H1 (cell line): ENCODE measurements at regions not wholly inside any gene's neighbourhood (a gene's known extent, or its start where the extent isn't known, plus 50 kb on each side); places are given as distances from the start of the nearest gene placed in this dataset.

ENCODE experiments used
- CTCF ChIA-PET: fragments of 300-600 bp; sonication (Branson Sonifier 250); formaldehyde crosslinking; loops from one replicate; lab custom pipeline; 2021; ENCODE audit not compliant: partially characterized antibody; lab: Charles Lee
- POLR2A ChIA-PET: fragments of 300-600 bp; sonication (Branson Sonifier 250); formaldehyde crosslinking; loops from one replicate; lab custom pipeline; 2021; ENCODE audit warnings: inconsistent platforms; ENCODE audit not compliant: partially characterized antibody; lab: Charles Lee
- DNase-seq, 2 experiments: peaks; one replicate each; pipeline versions ENCODE4 v3.0.0 to v3.0.0-alpha.2; 2010 to 2022; ENCODE audit warnings: low spot score in 2 of 2, low read depth in 1 of 2, mixed read lengths in 1 of 2
- FAIRE-seq: peaks from 2 replicates; lab custom pipeline; 2011; peaks lifted over from hg19 to GRCh38; lab: Jason Lieb, UNC
- H2AFZ ChIP-seq: 2 replicates; pipeline ENCODE4 v1.8.1; 2012; ENCODE audit warnings: low read length, inconsistent platforms
- H2AK5ac ChIP-seq: 2 replicates; pipeline ENCODE4 v1.6.1; 2013; ENCODE audit warnings: low read depth, low read length
- H2BK120ac ChIP-seq: replicated peaks from 2 replicates; pipeline ENCODE3; 2013; ENCODE audit warnings: low read depth, low read length, inconsistent platforms
- H2BK12ac ChIP-seq: 2 replicates; pipeline ENCODE4 v1.6.1; 2013; ENCODE audit warnings: low read depth, low read length
- H2BK15ac ChIP-seq: 2 replicates; pipeline ENCODE4 v1.6.1; 2013; ENCODE audit warnings: low read length
- H2BK20ac ChIP-seq: 2 replicates; pipeline ENCODE4 v1.6.1; 2013; ENCODE audit warnings: low read length
- H2BK5ac ChIP-seq: 2 replicates; pipeline ENCODE4 v1.6.1; 2013; ENCODE audit warnings: low read depth, low read length
- H3K14ac ChIP-seq: 2 replicates; pipeline ENCODE4 v1.6.1; 2013; ENCODE audit warnings: inconsistent platforms; ENCODE audit not compliant: insufficient read length
- H3K18ac ChIP-seq: 2 replicates; pipeline ENCODE4 v1.6.1; 2013; ENCODE audit warnings: low read length; ENCODE audit errors: extremely low read depth
- H3K23ac ChIP-seq: 2 replicates; pipeline ENCODE4 v1.6.1; 2013; ENCODE audit warnings: inconsistent platforms; ENCODE audit not compliant: insufficient read length
- H3K23me2 ChIP-seq: 2 replicates; pipeline ENCODE4 v1.6.1; 2013; ENCODE audit warnings: low read depth, low read length
- H3K27ac ChIP-seq: 2 replicates; pipeline ENCODE4 v1.6.1; 2011; ENCODE audit warnings: low read depth, low read length, inconsistent platforms
- H3K27me3 ChIP-seq, 4 experiments: replicated peaks in 1 of 4; 1 replicate in 1 of 4; 2 replicates in 3 of 4; pipeline versions ENCODE4 v1.6.1 to v1.8.1; 2011 to 2013; ENCODE audit warnings: low read length in 3 of 4, mild to moderate bottlenecking in 3 of 4, inconsistent platforms in 2 of 4, mixed read lengths in 2 of 4, moderate library complexity in 1 of 4; ENCODE audit not compliant: control insufficient read depth in 3 of 4, insufficient read depth in 3 of 4; ENCODE audit errors: extremely low read depth in 1 of 4
- H3K36me3 ChIP-seq, 4 experiments: 2 replicates each; pipeline versions ENCODE4 v1.6.1 to v1.8.1; 2011 to 2013; ENCODE audit warnings: mild to moderate bottlenecking in 4 of 4, low read length in 3 of 4, moderate library complexity in 2 of 4, control low read depth in 1 of 4, inconsistent platforms in 1 of 4; ENCODE audit not compliant: insufficient read depth in 4 of 4, control insufficient read depth in 2 of 4
- H3K4ac ChIP-seq: replicated peaks from 2 replicates; pipeline ENCODE3; 2013; ENCODE audit warnings: low read length, low read depth, mixed read lengths, inconsistent platforms; ENCODE audit not compliant: insufficient read length
- H3K4me1 ChIP-seq, 4 experiments: replicated peaks in 1 of 4; 1 replicate in 1 of 4; 2 replicates in 3 of 4; pipeline versions ENCODE4 v1.6.1 to v1.8.1; 2011 to 2013; ENCODE audit warnings: low read length in 3 of 4, inconsistent platforms in 2 of 4, mixed read lengths in 1 of 4; ENCODE audit not compliant: insufficient read depth in 4 of 4, control insufficient read depth in 3 of 4
- H3K4me2 ChIP-seq, 2 experiments: 2 replicates each; pipeline versions ENCODE4 v1.6.1 to v1.8.1; 2011 to 2013; ENCODE audit warnings: low read depth in 2 of 2, low read length in 2 of 2, control low read depth in 1 of 2, inconsistent platforms in 1 of 2, mild to moderate bottlenecking in 1 of 2; ENCODE audit not compliant: insufficient read depth in 1 of 2
- H3K4me3 ChIP-seq, 4 experiments: fragments of 200-600, 300-600 bp in 1 of 4; sonication (generic), shearing (Covaris generic), sonication (Bioruptor Twin) in 1 of 4; 2 replicates each; pipeline versions ENCODE4 v1.5.1 to v1.8.1; 2011 to 2016; ENCODE audit warnings: low read length in 4 of 4, low read depth in 3 of 4, control low read depth in 2 of 4, inconsistent platforms in 2 of 4, mild to moderate bottlenecking in 2 of 4, mixed read lengths in 1 of 4, moderate library complexity in 1 of 4; ENCODE audit not compliant: insufficient read depth in 2 of 4; ENCODE audit errors: extremely low read depth in 1 of 4
- H3K56ac ChIP-seq: replicated peaks from 2 replicates; pipeline ENCODE3; 2013; ENCODE audit warnings: low read depth, mild to moderate bottlenecking, mixed read lengths, low read length, inconsistent platforms; ENCODE audit not compliant: insufficient read length
- H3K79me1 ChIP-seq: 2 replicates; pipeline ENCODE4 v1.6.1; 2013; ENCODE audit warnings: low read depth, low read length, control low read depth
- H3K79me2 ChIP-seq, 2 experiments: 2 replicates each; pipeline versions ENCODE4 v1.6.1 to v1.8.1; 2012 to 2013; ENCODE audit warnings: low read length in 2 of 2, mild to moderate bottlenecking in 2 of 2, inconsistent platforms in 1 of 2; ENCODE audit not compliant: insufficient read depth in 2 of 2, control insufficient read depth in 1 of 2
- H3K9ac ChIP-seq, 4 experiments: replicated peaks in 1 of 4; 1 replicate in 1 of 4; 2 replicates in 3 of 4; pipeline versions ENCODE4 v1.6.1 to v1.8.1; 2011 to 2013; ENCODE audit warnings: low read depth in 3 of 4, low read length in 3 of 4, control low read depth in 2 of 4, mild to moderate bottlenecking in 2 of 4, moderate library complexity in 2 of 4, inconsistent platforms in 1 of 4; ENCODE audit errors: extremely low read depth in 1 of 4
- H3K9me3 ChIP-seq, 2 experiments: 2 replicates each; pipeline versions ENCODE4 v1.6.1 to v1.8.1; 2012 to 2013; ENCODE audit warnings: mild to moderate bottlenecking in 2 of 2, moderate library complexity in 2 of 2, control low read depth in 1 of 2, inconsistent platforms in 1 of 2, low read depth in 1 of 2, low read length in 1 of 2, mixed read lengths in 1 of 2; ENCODE audit not compliant: insufficient read depth in 2 of 2
- H4K20me1 ChIP-seq, 2 experiments: replicated peaks in 1 of 2; 2 replicates each; pipeline versions ENCODE3 to v1.8.1; 2011 to 2013; ENCODE audit warnings: inconsistent platforms in 2 of 2, low read length in 2 of 2, mild to moderate bottlenecking in 1 of 2; ENCODE audit not compliant: insufficient read depth in 2 of 2, control insufficient read depth in 1 of 2
- H4K5ac ChIP-seq: 2 replicates; pipeline ENCODE4 v1.6.1; 2013; ENCODE audit warnings: low read length, low read depth, mixed read lengths, inconsistent platforms; ENCODE audit not compliant: insufficient read length
- H4K8ac ChIP-seq: 2 replicates; pipeline ENCODE4 v1.8.0; 2013; ENCODE audit warnings: mild to moderate bottlenecking, moderate library complexity, low read length, inconsistent platforms; ENCODE audit not compliant: insufficient read depth; ENCODE audit errors: extremely low read depth
- H4K91ac ChIP-seq: replicated peaks from 2 replicates; pipeline ENCODE3; 2013; ENCODE audit warnings: low read length, mixed read lengths, inconsistent platforms; ENCODE audit not compliant: insufficient read length
- BCL11A ChIP-seq, 2 experiments: IDR thresholded peaks; one replicate each; pipeline ENCODE4 v1.6.1; 2011; ENCODE audit warnings: low read depth in 2 of 2, low read length in 2 of 2, mild to moderate bottlenecking in 2 of 2
- BRCA1 ChIP-seq: IDR thresholded peaks from 2 replicates; pipeline ENCODE4 v1.6.1; 2012; ENCODE audit warnings: low read depth, low read length, improper control_type of control experiment
- CBX8 ChIP-seq: fragments of 300-800, 300-1000 bp; sonication (generic); IDR thresholded peaks from 2 replicates; pipeline ENCODE4 v1.7.1; 2016; ENCODE audit warnings: low read depth, low read length, borderline replicate concordance
- E2F6 ChIP-seq: IDR thresholded peaks from 2 replicates; pipeline ENCODE4 v1.6.1; 2012; ENCODE audit warnings: inconsistent platforms
- EP300 ChIP-seq, 2 experiments: IDR thresholded peaks; 1 replicate in 1 of 2; 2 replicates in 1 of 2; pipeline ENCODE4 v1.6.1; 2011 to 2012; ENCODE audit warnings: low read depth in 2 of 2, low read length in 2 of 2, mild to moderate bottlenecking in 2 of 2, borderline replicate concordance in 1 of 2, inconsistent platforms in 1 of 2, moderate library complexity in 1 of 2
- GTF2F1 ChIP-seq: IDR thresholded peaks from 2 replicates; pipeline ENCODE4 v1.6.1; 2012; ENCODE audit warnings: low read depth, low read length, improper control_type of control experiment, borderline replicate concordance
- POLR2AphosphoS5 ChIP-seq: IDR thresholded peaks from 2 replicates; pipeline ENCODE4 v1.6.1; 2011; ENCODE audit warnings: low read depth, low read length
- POU5F1 ChIP-seq: IDR thresholded peaks from 2 replicates; pipeline ENCODE4 v1.6.1; 2011; ENCODE audit warnings: low read depth, mild to moderate bottlenecking, low read length, moderate library complexity
- RAD21 ChIP-seq, 2 experiments: IDR thresholded peaks in 1 of 2; conservative IDR thresholded peaks in 1 of 2; 2 replicates each; pipeline ENCODE4 v1.6.1; 2011; ENCODE audit warnings: low read depth in 2 of 2, low read length in 2 of 2, improper control_type of control experiment in 1 of 2, inconsistent platforms in 1 of 2, mild to moderate bottlenecking in 1 of 2, moderate library complexity in 1 of 2
- RXRA ChIP-seq: IDR thresholded peaks from 2 replicates; pipeline ENCODE4 v1.6.1; 2011; ENCODE audit warnings: low read depth, mild to moderate bottlenecking, low read length, moderate library complexity; ENCODE audit not compliant: insufficient read depth
- SIN3A ChIP-seq, 2 experiments: IDR thresholded peaks in 1 of 2; conservative IDR thresholded peaks in 1 of 2; 2 replicates each; pipeline ENCODE4 v1.6.1; 2011 to 2012; ENCODE audit warnings: low read length in 2 of 2, improper control_type of control experiment in 1 of 2, low read depth in 1 of 2, mild to moderate bottlenecking in 1 of 2
- WGBS, 2 experiments: shearing (Covaris generic) in 1 of 2; methylation state at CpG; one replicate each; pipeline versions ENCODE4 v1.1.6 to v1.1.7; 2013 to 2015; ENCODE audit warnings: low lambda C conversion rate in 2 of 2, mixed read lengths in 2 of 2, inconsistent platforms in 1 of 2, low coverage in 1 of 2, missing lambda C conversion rate in 1 of 2; ENCODE audit not compliant: insufficient replicate concordance in 2 of 2, insufficient coverage in 1 of 2, insufficient read length in 1 of 2; ENCODE audit errors: extremely low coverage in 1 of 2, missing lambda C conversion rate in 1 of 2; 5-methylcytosine and 5-hydroxymethylcytosine counted together

GRCh38 chr13:24985896-24986295, 110.0 kb upstream of the PABPC3 start:
- Histone ChIP-seq H3K18ac (no peak overlapping the region), H3K9ac (no peak overlapping the region), H3K27me3 (peaks cover 0 to 3% (median 0%) of the 10 kb centered on the region in 4 experiments; a peak in 1 of 7 replicates), H3K4ac (no peak overlapping the region), H3K23me2 (no peaks in the 10 kb centered on the region; the same call in 1 of the 2 replicates), H4K91ac (no peak overlapping the region), H4K20me1 (no peaks in the 10 kb centered on the region), H2BK15ac (no peak overlapping the region), H3K14ac (no peak overlapping the region), H2BK20ac (no peak overlapping the region), H2AK5ac (no peak overlapping the region), H3K27ac (no peak overlapping the region), H4K8ac (no peak overlapping the region), H3K4me3 (no peak overlapping the region), H3K36me3 (no peaks in the 10 kb centered on the region), H2BK5ac (no peak overlapping the region), H3K56ac (no peak overlapping the region), H3K4me2 (no peak overlapping the region), H3K4me1 (peaks cover 0 to 8% (median 2%) of the 10 kb centered on the region in 4 experiments; a peak in 4 of 7 replicates), H2BK120ac (no peak overlapping the region), H3K79me2 (no peaks in the 10 kb centered on the region), H4K5ac (no peak overlapping the region), H3K23ac (no peak overlapping the region), H2BK12ac (no peak overlapping the region), H3K9me3 (no peaks in the 10 kb centered on the region), H2AFZ (no peak overlapping the region), H3K79me1 (no peaks in the 10 kb centered on the region)
- FAIRE-seq (no peak), DNase-seq (no peak)
- CTCF ChIA-PET = interaction anchor here (0.6 to 5.1 kb wide), 9 partner anchors 9 to 301 kb away, joined by 3 to 26 read pairs (median 3); no protein-coding TSS in a partner anchor
- POLR2A ChIA-PET = no interaction called here
- WGBS, 2 experiments = 82% methylated on average over 2 of the region's 2 CpGs; no CpG with 5 or more reads in 1 of the 2 experiments
- TF ChIP-seq SIN3A (conservative IDR thresholded peaks at IDR 0.05 in 1 of 2, IDR thresholded peaks at IDR 0.05 in 1 of 2; ENCODE audit: low read depth in 1 of 2, low read length in 2 of 2) = no peak
- TF ChIP-seq GTF2F1 = no peak
- no peak for TF ChIP-seq RXRA
- TF ChIP-seq BRCA1 = no peak
- no peak for TF ChIP-seq E2F6
- no peak for TF ChIP-seq POU5F1
- no peak for TF ChIP-seq BCL11A (IDR thresholded peaks at IDR 0.05; ENCODE audit: low read depth in 2 of 2, low read length in 2 of 2)
- no peak for TF ChIP-seq CBX8
- no peak for TF ChIP-seq POLR2AphosphoS5
- no peak for TF ChIP-seq RAD21 (IDR thresholded peaks at IDR 0.05 in 1 of 2, conservative IDR thresholded peaks at IDR 0.05 in 1 of 2; ENCODE audit: low read depth in 2 of 2, low read length in 2 of 2)
- no peak for TF ChIP-seq EP300 (IDR thresholded peaks at IDR 0.05; ENCODE audit: borderline replicate concordance in 1 of 2, low read depth in 2 of 2, low read length in 2 of 2)
